D721Med (cell line): ENCODE measurements at regions not wholly inside any gene's neighbourhood (a gene's known extent, or its start where the extent isn't known, plus 50 kb on each side); places are given as distances from the start of the nearest gene placed in this dataset.

Source experiments
- DNase-seq: peaks from one replicate; pipeline ENCODE4 v3.0.0; 2011; ENCODE audit warnings: low spot score; ENCODE audit not compliant: insufficient read length
- FAIRE-seq: peaks from 2 replicates; lab custom pipeline; 2011; peaks lifted over from hg19 to GRCh38; lab: Jason Lieb, UNC
- CTCF ChIP-seq: IDR thresholded peaks from 2 replicates; pipeline ENCODE4 v1.5.1; 2012; ENCODE audit warnings: mild to moderate bottlenecking, control low read depth; ENCODE audit not compliant: insufficient read depth; ENCODE audit errors: missing control alignments

- TF ChIP-seq CTCF, result no peak
- no peak for FAIRE-seq
- DNase-seq, result no peak
Observed at GRCh38 chr14:71658261-71658860, 273.9 kb upstream of the RGS6 start.

- no peak for DNase-seq
- FAIRE-seq, result no peak
- TF ChIP-seq CTCF, result no peak
Observed at GRCh38 chr14:71659159-71659558, 273.1 kb upstream of the RGS6 start.

GRCh38 chr14:71661441-71661840, 270.8 kb upstream of the RGS6 start:
- FAIRE-seq, result no peak
- no peak for TF ChIP-seq CTCF
- DNase-seq, result no peak

DNA sequence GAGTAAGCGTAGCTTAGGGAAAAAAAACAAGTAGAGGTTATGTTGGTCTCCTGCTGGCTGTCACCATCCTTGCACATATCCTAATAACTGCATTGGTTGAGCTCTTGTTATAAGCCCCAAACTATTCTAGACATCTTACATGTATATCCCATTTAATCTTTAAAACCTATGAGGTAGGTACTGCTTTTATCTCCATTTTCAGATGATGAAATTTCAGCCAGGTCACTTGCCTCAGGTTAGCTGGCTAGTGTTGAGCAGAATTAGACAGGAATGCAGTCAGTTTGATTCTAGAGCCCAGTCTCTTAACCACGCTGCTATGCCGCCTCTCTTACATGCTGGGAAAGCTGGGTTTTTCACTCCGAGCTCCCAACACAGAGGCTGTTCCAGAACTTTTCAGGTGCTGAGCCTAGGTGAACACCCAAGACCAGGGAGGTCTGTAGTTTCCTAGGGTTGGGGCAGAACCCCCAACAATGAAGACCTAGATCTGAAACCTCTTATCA, 269.9 kb upstream of the RGS6 start:
- no peak for TF ChIP-seq CTCF
- FAIRE-seq (no peak), DNase-seq (no peak)

DNA sequence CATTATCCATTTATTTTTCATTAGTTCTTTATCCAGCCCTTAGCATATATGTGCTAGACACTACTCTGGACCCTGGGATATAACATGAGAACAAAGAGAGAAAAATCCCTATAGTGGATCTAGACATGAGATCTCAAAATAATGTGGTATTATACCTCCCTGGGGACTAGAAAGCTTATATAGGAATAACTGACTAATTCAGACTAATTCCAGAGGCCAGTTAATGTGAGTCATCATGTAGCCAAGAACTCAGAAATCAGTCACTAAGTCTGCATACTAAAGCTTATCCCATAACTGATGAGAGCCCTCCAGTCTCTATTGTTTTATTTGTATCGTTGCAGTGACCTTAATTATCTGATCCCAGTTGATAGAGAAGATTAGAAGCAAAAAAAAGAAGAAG, 267.1 kb upstream of the RGS6 start:
- FAIRE-seq (no peak), DNase-seq (no peak)
- no peak for TF ChIP-seq CTCF

GRCh38 chr14:71665781-71666180, 266.4 kb upstream of the RGS6 start:
- FAIRE-seq (no peak), DNase-seq (no peak)
- no peak for TF ChIP-seq CTCF

GRCh38 chr14:71666571-71667145, 265.6 kb upstream of the RGS6 start:
- no peak for FAIRE-seq
- no peak for TF ChIP-seq CTCF
- DNase-seq, result no peak
